ENCODE measurements at regions not wholly inside any gene's neighbourhood (a gene's known extent, or its start where the extent isn't known, plus 50 kb on each side); places are given as distances from the start of the nearest gene placed in this dataset.

GRCh38 chr2:9097239-9097638, 93.8 kb upstream of the MBOAT2 start:
- Histone ChIP-seq H3K36me3 (ENCODE audit: insufficient read depth, low read length) (no peaks in the 10 kb centered on the region), H3K4me3 (ENCODE audit: low read length, poor library complexity, severe bottlenecking) (no peak overlapping the region), H3K9me3 (ENCODE audit: insufficient read depth, low read depth, low read length) (no peaks in the 10 kb centered on the region), H3K79me2 (ENCODE audit: insufficient read depth, low read length) (no peaks in the 10 kb centered on the region), H3F3A (ENCODE audit: low read depth) (no peaks in the 10 kb centered on the region), H3K27me3 (ENCODE audit: insufficient read depth, low read length, poor library complexity, severe bottlenecking) (no peaks in the 10 kb centered on the region), H3K4me1 (ENCODE audit: insufficient read depth, low read length, poor library complexity, severe bottlenecking) (no peaks in the 10 kb centered on the region), H3K4me2 (ENCODE audit: low read depth, low read length, poor library complexity, severe bottlenecking) (no peak overlapping the region), H3K9me2 (replicated peaks; ENCODE audit: low read depth, low read length) (no peaks in the 10 kb centered on the region), H3K9ac (ENCODE audit: low read depth, low read length, poor library complexity, severe bottlenecking) (no peak overlapping the region), H4K20me1 (ENCODE audit: insufficient read depth, low read length, poor library complexity, severe bottlenecking) (no peaks in the 10 kb centered on the region), H2AFZ (ENCODE audit: low read length) (no peak overlapping the region)
- TF ChIP-seq CTCF (conservative IDR thresholded peaks at IDR 0.05; ENCODE audit: low read length) (no peak), EZH2phosphoT487 (IDR thresholded peaks at IDR 0.05; ENCODE audit: borderline replicate concordance) (no peak)

- no peak for TF ChIP-seq CTCF (conservative IDR thresholded peaks at IDR 0.05; ENCODE audit: low read length)
- no peak for TF ChIP-seq EZH2phosphoT487 (IDR thresholded peaks at IDR 0.05; ENCODE audit: borderline replicate concordance)
- no peak overlapping the region for H3K4me2 ChIP-seq (ENCODE audit: low read depth, low read length, poor library complexity, severe bottlenecking)
- no peak overlapping the region for H3K9ac ChIP-seq (ENCODE audit: low read depth, low read length, poor library complexity, severe bottlenecking)
These were observed 93.3 kb upstream of the MBOAT2 start for GRCh38 chr2:9096761-9097160.

GRCh38 chr2:9095690-9096089, 92.2 kb upstream of the MBOAT2 start:
- Histone ChIP-seq H3K9ac (ENCODE audit: low read depth, low read length, poor library complexity, severe bottlenecking) (no peak overlapping the region), H3K27me3 (ENCODE audit: insufficient read depth, low read length, poor library complexity, severe bottlenecking) (no peaks in the 10 kb centered on the region), H3K79me2 (ENCODE audit: insufficient read depth, low read length) (no peaks in the 10 kb centered on the region), H3K4me1 (ENCODE audit: insufficient read depth, low read length, poor library complexity, severe bottlenecking) (no peaks in the 10 kb centered on the region), H3K9me3 (ENCODE audit: insufficient read depth, low read depth, low read length) (no peaks in the 10 kb centered on the region), H4K20me1 (ENCODE audit: insufficient read depth, low read length, poor library complexity, severe bottlenecking) (no peaks in the 10 kb centered on the region), H3F3A (ENCODE audit: low read depth) (no peaks in the 10 kb centered on the region), H3K36me3 (ENCODE audit: insufficient read depth, low read length) (no peaks in the 10 kb centered on the region), H2AFZ (ENCODE audit: low read length) (no peak overlapping the region), H3K9me2 (replicated peaks; ENCODE audit: low read depth, low read length) (no peaks in the 10 kb centered on the region), H3K4me2 (ENCODE audit: low read depth, low read length, poor library complexity, severe bottlenecking) (no peak overlapping the region), H3K4me3 (ENCODE audit: low read length, poor library complexity, severe bottlenecking) (no peak overlapping the region)
- no peak for TF ChIP-seq CTCF (conservative IDR thresholded peaks at IDR 0.05; ENCODE audit: low read length)
- TF ChIP-seq EZH2phosphoT487 (IDR thresholded peaks at IDR 0.05; ENCODE audit: borderline replicate concordance): no peak

More at GRCh38 chr2:9096761-9097160, 93.3 kb upstream of the MBOAT2 start:
- Histone ChIP-seq H3F3A (ENCODE audit: low read depth) (no peaks in the 10 kb centered on the region), H3K9me3 (ENCODE audit: insufficient read depth, low read depth, low read length) (no peaks in the 10 kb centered on the region), H3K36me3 (ENCODE audit: insufficient read depth, low read length) (no peaks in the 10 kb centered on the region), H3K4me1 (ENCODE audit: insufficient read depth, low read length, poor library complexity, severe bottlenecking) (no peaks in the 10 kb centered on the region), H4K20me1 (ENCODE audit: insufficient read depth, low read length, poor library complexity, severe bottlenecking) (no peaks in the 10 kb centered on the region), H2AFZ (ENCODE audit: low read length) (no peak overlapping the region), H3K4me3 (ENCODE audit: low read length, poor library complexity, severe bottlenecking) (no peak overlapping the region), H3K79me2 (ENCODE audit: insufficient read depth, low read length) (no peaks in the 10 kb centered on the region), H3K9me2 (replicated peaks; ENCODE audit: low read depth, low read length) (no peaks in the 10 kb centered on the region), H3K27me3 (ENCODE audit: insufficient read depth, low read length, poor library complexity, severe bottlenecking) (no peaks in the 10 kb centered on the region)
